Suppressor macrophage (primary cell): ENCODE measurements at regions not wholly inside any gene's neighbourhood (a gene's known extent, or its start where the extent isn't known, plus 50 kb on each side); places are given as distances from the start of the nearest gene placed in this dataset.

Experiments used
- DNase-seq, 4 experiments: peaks; one replicate each; pipeline ENCODE4 v3.0.0-alpha.2; 2020 to 2022

- no peak for DNase-seq
These were observed 113.9 kb downstream of the RCN1 start for GRCh38 chr11:32204751-32205150.

DNA sequence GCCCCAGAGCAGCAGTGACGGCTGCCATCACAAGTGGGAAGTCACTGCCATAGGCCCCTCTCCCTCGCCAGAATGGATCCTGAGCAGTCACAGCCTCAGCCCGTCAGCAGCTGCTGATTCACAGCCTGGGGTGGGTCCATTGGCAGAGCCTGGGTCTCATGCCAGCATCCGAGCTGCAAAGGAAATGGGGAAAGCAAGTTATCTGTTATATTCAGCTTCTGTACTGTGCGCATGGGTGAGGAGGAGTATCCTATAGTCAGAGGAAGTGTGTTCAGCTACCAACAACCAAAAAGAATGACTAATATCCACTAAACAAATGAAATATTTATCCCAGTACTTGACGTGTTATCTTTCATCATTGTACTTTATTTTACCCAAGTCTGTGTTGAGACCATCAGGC, 119.7 kb downstream of the RCN1 start:
- peak in 1 of 4 experiments; percentile 4 for DNase-seq

DNA sequence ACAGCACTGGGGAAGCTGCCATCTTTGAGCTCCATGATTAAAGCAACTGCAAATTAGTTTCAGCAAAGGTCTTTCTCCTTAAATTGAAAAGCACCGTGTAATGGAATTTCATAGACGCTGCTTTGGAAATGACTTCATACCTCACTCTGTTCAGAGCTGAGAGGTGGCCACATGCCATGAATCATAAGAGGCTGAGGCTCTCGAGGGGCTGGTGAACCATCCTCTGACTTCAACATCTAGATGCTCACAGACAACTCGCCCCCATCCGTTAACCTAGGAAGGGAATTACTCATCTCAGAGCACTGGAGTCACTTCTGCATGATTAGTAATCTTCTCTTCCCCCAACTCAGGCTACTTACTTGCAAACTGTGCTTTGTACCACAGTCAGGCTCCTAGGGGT, 122.3 kb downstream of the RCN1 start:
- DNase-seq, result peak in 2 of 4 experiments; percentile 2 to 24

DNA sequence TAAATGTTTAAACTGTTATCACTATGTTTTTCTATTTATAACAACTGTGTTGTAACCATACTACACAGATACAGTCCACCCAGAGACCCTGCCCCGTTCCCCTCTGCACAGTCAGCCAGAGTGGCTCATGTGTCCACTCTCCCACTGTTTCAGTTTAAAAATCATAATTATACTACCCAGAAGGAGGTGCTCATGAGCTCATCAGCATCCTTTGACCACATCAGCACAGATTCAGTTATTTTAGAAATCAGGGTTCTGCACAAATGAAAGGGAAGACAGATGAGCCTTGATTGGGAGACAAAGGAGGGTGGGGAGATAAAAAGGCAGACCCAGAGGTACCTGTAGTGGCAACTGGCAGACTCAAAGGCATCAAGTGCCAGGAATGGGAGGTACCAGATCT, 124.3 kb downstream of the RCN1 start:
- DNase-seq, result no peak

DNA sequence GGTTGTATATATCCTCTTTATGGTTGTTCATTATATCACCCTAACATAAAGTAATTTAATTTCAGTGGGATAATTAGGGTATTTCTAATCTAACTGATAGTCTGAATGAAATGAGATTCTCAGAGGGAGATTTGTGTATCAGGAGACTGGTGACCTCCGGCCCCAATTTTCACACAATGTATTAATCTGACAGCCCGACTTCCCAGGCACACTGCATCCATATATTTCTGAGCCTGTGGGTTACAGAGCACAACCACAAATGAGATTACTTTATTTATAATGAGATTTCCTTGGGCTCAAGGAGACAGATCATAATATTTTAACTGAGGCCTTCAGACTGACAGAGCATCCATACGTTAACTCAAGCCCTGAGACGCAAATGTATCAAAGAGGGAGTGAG, 125.9 kb downstream of the RCN1 start:
- DNase-seq, result no peak

- no peak for DNase-seq
These were observed 128.4 kb downstream of the RCN1 start for GRCh38 chr11:32219320-32219719.

- DNase-seq, result no peak
These were observed 130.7 kb downstream of the RCN1 start for GRCh38 chr11:32221476-32222032.

DNA sequence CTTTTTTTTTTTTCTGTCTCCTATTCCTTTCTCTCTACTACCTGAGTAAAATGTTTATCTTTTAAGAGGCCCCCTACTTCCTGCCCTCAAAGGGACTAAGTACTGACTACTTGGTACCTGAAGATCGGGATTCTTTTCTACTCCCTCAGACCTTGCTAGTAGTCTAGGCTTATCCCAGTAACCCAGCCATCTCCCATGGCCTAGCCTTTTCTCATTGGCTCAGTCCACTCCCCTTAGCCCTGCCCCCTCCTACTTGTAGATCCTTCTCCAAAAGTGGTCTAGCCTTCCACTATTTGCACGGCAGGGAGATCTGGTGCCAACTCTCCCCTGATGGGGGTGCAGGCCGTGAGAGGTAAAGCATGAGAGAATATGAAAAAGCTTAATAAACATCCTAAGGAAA, 133.7 kb downstream of the RCN1 start:
- no peak for DNase-seq

DNA sequence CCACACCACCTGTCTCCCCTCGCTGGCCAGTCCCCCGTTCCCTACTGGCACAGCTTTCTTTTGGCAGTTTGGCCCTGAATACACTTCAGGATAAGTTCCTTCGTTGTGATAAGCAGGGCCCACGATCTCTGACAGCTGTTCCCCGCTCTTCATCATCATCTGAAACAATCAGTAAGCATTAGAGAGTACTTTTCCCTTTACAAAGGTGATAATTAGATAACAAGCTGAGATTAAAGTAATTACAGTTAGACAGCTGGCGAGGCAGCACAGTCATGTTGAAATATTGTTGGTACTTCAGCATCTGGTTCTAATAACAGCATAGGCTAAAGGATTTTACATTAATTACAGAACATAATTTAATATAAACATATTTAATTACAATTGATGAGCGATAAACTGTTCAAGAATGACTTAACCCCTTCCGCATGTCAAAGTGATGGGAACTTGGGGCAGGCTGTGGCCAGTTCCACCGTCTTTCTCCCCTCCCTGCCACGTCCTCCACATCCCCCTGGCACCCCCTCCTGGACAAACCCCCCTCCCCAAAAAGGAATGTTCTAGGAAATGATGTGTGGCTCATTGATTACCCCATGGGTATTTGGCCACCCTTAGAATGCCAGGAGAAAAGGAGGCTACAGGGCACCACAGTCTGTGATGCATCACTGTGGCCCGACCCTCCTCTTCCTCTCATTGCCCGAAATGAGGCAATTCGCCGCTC, 134.9 kb downstream of the RCN1 start:
- DNase-seq, result no peak

GRCh38 chr11:32226480-32226879, 135.6 kb downstream of the RCN1 start:
- DNase-seq, result no peak

GRCh38 chr11:32229576-32230240, 138.8 kb downstream of the RCN1 start:
- DNase-seq, result no peak

- DNase-seq, result peak; percentile 7 to 43 (median 26)
These were observed 141.1 kb downstream of the RCN1 start for GRCh38 chr11:32231909-32232493.

DNA sequence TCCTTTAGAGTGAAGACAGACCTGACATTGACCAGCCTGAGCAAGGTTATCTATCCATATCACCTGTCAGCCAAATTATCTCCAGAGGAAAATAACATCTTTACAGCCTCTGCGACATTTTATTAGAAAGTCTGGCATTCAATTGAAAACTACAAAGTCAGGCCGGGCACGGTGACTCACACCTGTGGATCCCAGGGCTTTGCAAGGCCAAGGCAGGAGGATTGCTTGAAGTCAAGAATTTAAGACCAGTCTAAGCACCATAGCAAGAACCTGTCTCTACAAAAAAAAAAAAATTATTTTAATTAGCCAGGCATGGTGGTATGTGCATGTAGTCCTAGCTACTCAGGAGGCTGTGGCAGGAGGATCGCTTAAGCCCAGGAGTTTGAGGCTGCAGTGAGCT, 141.6 kb downstream of the RCN1 start:
- no peak for DNase-seq

DNA sequence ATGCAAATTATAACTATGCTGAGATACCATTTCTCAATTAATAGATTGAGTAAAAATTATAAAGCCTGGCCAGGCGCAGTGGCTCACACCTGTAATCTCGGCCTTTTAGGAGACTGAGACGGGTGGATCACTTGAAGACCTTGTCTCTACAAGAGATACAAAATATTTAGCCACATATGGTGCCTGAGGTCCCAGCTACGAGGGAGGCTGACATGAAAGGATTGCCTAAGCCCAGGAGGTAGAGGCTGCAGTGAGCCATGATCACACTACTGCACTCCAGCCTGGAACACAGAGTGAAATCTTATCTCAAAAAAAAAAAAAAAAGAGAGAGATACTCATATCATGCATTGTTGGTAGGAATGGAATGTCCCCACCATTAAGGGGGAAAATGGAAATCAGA, 142.4 kb downstream of the RCN1 start:
- no peak for DNase-seq

DNA sequence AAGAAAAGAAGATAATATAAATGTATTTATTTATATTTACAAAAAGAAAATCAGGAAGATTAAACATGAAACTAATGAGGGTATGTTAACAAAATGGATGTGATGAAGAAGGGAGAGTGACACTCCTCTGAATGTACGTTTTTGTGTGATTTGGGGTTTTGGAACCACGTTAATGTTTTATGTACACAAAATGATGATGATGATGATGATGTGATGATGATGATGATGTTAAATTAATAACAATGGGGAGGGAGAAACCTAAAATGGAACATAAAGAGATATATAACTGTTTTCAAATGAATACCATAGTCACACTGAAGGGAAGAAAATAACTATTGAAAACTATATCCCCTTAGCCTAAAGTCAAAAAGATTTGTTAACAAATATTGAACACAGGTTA, 143.1 kb downstream of the RCN1 start:
- DNase-seq, result no peak

GRCh38 chr11:32244453-32244852, 153.6 kb downstream of the RCN1 start:
- no peak for DNase-seq

- DNase-seq, result no peak
These were observed 162.8 kb downstream of the RCN1 start for GRCh38 chr11:32253706-32254105.

GRCh38 chr11:32255841-32256240, 165.0 kb downstream of the RCN1 start:
- DNase-seq, result no peak

DNA sequence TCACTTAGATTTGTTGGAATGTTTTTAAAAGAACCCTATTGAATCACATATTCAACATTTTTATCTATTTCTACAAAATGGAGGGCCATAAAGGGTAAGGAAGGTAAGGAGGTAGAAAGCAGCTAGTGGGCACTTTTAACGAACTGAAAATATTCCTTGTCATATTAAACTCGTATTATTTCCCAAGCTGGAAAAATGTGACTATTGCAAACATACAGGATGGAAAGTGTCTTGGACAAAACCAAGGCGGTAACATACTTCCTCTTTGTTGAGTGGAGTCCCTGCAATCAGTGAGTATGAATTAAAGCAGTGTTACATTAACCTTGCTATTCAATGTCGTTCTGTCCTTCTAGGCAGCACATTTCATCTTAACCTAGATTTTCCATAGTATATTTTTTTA, 165.6 kb downstream of the RCN1 start:
- DNase-seq, result peak in 2 of 4 experiments; percentile 1 to 14

DNA sequence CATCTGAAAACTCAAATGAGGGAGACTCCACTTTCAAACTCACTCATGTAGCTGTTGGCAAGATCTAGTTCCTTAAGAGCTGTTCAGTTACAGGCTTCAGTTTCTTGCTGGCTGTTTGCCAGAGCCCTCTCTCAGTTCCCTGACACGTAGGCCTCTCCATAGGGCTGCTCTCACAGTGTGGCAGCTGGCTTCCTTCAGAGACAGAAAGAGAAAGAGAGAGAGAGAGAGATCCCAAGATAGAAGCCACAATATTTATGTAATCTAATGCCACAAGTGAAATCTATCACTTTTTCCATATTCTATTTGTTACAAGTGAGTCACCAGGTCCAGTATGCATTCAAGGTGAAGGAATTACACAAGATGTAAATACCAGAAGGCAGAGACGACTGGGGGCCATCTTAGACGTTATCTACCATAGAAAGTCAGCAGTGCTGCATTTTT, 168.8 kb downstream of the RCN1 start:
- peak; percentile 48 to 80 (median 62) for DNase-seq

DNA sequence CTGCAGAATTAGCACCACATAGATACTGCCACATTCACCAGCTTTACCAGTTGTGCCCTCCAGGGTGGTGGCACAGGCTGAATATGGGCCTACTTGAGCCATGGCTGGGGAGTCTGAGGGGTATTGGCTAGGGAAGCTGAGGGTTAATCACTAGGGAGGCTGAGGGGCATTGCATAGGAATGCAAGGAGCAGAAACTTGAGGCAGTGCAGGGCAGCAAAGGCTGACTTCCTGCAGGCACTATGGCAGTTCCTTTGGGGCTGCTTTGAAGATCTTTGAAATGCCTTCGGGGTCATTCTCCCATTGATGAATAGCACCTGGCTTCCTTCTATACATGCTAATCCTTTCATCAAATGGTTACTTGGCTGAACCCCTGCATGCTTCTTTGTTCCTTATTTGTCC, 171.5 kb downstream of the RCN1 start:
- DNase-seq, result no peak

- no peak for DNase-seq
These were observed 169.4 kb downstream of the WT1 start for GRCh38 chr11:32265911-32266310.

DNA sequence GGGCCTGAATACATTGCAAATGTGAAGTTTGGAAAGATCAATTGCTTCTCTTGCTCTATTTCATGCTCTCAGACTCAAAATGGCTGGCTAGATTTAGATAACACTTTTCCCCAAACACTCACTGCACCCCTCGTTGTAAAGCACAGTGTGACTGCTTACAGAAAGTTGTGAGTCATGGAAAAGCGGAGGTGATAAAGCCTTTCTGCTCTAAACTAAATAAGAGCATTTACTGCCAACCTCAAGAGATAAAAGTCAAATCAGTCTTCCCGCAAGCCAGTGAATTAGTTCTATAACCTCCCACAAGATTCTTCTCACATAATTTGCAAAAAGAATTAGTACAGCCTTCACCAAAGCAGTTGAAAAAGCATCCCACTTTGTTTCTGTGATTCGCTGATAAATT, 168.7 kb downstream of the WT1 start:
- DNase-seq, result no peak

GRCh38 chr11:32267679-32268187, 167.6 kb downstream of the WT1 start:
- no peak for DNase-seq
